Smooth muscle cell (in vitro differentiated cells): ENCODE measurements at regions not wholly inside any gene's neighbourhood (a gene's known extent, or its start where the extent isn't known, plus 50 kb on each side); places are given as distances from the start of the nearest gene placed in this dataset.

Experiments
- DNase-seq: peaks from one replicate; lab custom pipeline; 2025; ENCODE audit not compliant: unreplicated experiment; lab: John Stamatoyannopoulos, UW
- H2AFZ ChIP-seq: fragments of 200-600 bp; sonication (generic); 2 replicates; pipeline ENCODE4 v1.6.0; 2016; ENCODE audit warnings: antibody characterized with exemption, low read depth, mild to moderate bottlenecking
- H3F3A ChIP-seq: fragments of 200-600 bp; sonication (generic); 2 replicates; pipeline ENCODE4 v1.6.0; 2017; ENCODE audit warnings: antibody characterized with exemption, low read depth
- H3K27ac ChIP-seq: fragments of 200-600 bp; sonication (generic); 2 replicates; pipeline ENCODE4 v1.5.1; 2016; ENCODE audit warnings: low read depth, mild to moderate bottlenecking
- H3K27me3 ChIP-seq: fragments of 200-600 bp; sonication (generic); 2 replicates; pipeline ENCODE4 v1.6.1; 2016; ENCODE audit warnings: low read depth, mild to moderate bottlenecking
- H3K36me3 ChIP-seq: fragments of 200-600 bp; sonication (generic); 2 replicates; pipeline ENCODE4 v1.5.1; 2016; ENCODE audit warnings: low read depth
- H3K4me1 ChIP-seq: fragments of 200-600 bp; sonication (generic); 2 replicates; pipeline ENCODE4 v1.5.1; 2016; ENCODE audit warnings: low read depth
- H3K4me2 ChIP-seq: fragments of 200-600 bp; sonication (generic); 2 replicates; pipeline ENCODE4 v1.6.0; 2016; ENCODE audit warnings: mild to moderate bottlenecking
- H3K4me3 ChIP-seq: fragments of 200-600 bp; sonication (generic); 2 replicates; pipeline ENCODE4 v1.5.1; 2016; ENCODE audit warnings: mild to moderate bottlenecking
- H3K79me2 ChIP-seq: fragments of 200-600 bp; sonication (generic); 2 replicates; pipeline ENCODE4 v1.6.0; 2016; ENCODE audit warnings: low read depth, mild to moderate bottlenecking
- H3K9ac ChIP-seq: fragments of 200-600 bp; sonication (generic); 2 replicates; pipeline ENCODE4 v1.6.0; 2016; ENCODE audit warnings: low read depth
- H3K9me3 ChIP-seq: fragments of 200-600 bp; sonication (generic); replicated peaks from 2 replicates; pipeline ENCODE4 v1.5.1; 2016; ENCODE audit warnings: low read depth
- H4K20me1 ChIP-seq: fragments of 200-600 bp; sonication (generic); 2 replicates; pipeline ENCODE4 v1.6.0; 2016; ENCODE audit warnings: low read depth
- WGBS: methylation state at CpG from one replicate; pipeline ENCODE4 v1.1.7; 2016; ENCODE audit warnings: low lambda C conversion rate; 5-methylcytosine and 5-hydroxymethylcytosine counted together
- TF ChIP-seq, protein P1 (sequence below): fragments of 200-600 bp; sonication (generic); IDR thresholded peaks from 2 replicates; pipeline ENCODE4 v1.5.1; 2017; ENCODE audit warnings: borderline replicate concordance, mild to moderate bottlenecking, antibody characterized with exemption; ENCODE audit not compliant: insufficient read depth, poor library complexity, severe bottlenecking

DNA sequence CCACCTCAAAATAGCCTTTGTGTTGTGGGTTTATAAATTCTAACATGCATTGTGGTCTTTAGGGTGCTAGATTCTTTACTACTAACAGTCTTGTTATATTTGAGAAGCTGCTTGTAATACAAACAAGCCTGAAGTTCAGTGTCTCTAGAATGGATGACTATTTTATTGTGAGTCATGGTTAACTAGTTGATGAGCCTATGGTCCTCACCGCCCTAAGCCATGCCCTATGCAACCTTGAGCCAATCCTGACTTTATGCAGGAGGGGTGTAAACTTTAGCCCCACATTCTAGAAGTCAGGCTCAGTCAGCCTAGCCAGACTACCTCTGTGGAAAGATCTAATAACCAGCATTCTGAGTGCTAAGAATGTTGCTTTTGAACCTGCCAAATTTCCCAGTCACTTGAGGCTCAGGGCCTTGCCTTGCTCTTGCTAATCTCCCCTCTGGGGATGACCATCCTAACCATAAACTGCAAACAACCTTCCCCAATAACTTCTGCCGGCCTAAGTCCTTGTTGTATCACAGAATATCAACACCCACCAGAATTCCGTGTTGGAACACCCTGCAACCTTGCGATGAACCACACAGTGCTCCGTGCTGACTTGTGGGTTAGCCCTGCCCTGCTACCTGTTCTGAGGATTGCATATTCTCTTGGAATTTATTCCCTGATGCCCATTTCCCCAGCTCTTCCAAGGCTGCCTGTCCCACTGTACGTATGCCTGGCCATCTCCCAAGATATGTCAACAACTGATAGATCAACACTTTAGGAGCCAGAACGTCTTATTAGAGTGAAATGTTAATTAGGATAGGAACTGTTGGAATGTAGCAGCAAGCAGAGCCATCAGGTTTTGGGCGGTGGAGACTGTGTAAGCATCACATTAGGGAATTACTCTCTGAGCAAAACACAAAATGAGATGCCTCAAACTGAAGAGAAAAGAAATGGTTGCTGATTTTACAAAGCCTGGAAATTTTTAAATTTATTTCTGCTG is 71.7 kb upstream of the CEP85L start:
- H2AFZ ChIP-seq = no peak overlapping the region

DNA sequence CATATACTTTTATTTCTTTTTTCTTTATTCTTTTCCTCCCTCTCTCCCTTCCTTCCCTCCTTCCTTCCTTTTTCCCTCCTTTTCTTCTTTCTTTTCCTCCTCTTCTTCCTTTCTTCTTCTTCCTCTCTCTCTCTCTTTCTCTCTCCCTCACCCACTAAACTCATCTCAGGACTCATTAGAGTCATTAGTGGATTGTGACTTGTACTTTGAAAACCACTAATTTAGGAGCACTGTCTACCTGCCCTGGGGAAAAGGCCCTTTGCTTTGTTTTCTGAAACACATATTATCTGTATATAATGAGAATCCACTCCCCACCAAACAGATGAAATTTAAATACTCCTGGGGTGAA is 68.7 kb upstream of the CEP85L start:
- Histone ChIP-seq H3K27me3 (no peaks in the 10 kb centered on the region), H3K9ac (no peak overlapping the region), H3K79me2 (no peaks in the 10 kb centered on the region), H3K27ac (no peak overlapping the region), H3K4me3 (no peak overlapping the region), H3K4me2 (no peak overlapping the region), H4K20me1 (no peaks in the 10 kb centered on the region), H2AFZ (no peak overlapping the region), H3F3A (no peaks in the 10 kb centered on the region), H3K9me3 (no peaks in the 10 kb centered on the region), H3K36me3 (no peaks in the 10 kb centered on the region), H3K4me1 (no peaks in the 10 kb centered on the region)
- no peak for DNase-seq
- TF ChIP-seq, protein P1, sequence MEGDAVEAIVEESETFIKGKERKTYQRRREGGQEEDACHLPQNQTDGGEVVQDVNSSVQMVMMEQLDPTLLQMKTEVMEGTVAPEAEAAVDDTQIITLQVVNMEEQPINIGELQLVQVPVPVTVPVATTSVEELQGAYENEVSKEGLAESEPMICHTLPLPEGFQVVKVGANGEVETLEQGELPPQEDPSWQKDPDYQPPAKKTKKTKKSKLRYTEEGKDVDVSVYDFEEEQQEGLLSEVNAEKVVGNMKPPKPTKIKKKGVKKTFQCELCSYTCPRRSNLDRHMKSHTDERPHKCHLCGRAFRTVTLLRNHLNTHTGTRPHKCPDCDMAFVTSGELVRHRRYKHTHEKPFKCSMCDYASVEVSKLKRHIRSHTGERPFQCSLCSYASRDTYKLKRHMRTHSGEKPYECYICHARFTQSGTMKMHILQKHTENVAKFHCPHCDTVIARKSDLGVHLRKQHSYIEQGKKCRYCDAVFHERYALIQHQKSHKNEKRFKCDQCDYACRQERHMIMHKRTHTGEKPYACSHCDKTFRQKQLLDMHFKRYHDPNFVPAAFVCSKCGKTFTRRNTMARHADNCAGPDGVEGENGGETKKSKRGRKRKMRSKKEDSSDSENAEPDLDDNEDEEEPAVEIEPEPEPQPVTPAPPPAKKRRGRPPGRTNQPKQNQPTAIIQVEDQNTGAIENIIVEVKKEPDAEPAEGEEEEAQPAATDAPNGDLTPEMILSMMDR = no peak

More for the DNA sequence above, 71.7 kb upstream of the CEP85L start:
- Histone ChIP-seq H3K9ac (no peak overlapping the region), H3K4me2 (no peak overlapping the region), H3K36me3 (no peaks in the 10 kb centered on the region), H3K9me3 (no peaks in the 10 kb centered on the region), H3K27me3 (no peaks in the 10 kb centered on the region), H3K27ac (no peak overlapping the region), H3K4me3 (no peak overlapping the region), H3F3A (no peaks in the 10 kb centered on the region), H3K79me2 (no peaks in the 10 kb centered on the region), H4K20me1 (no peaks in the 10 kb centered on the region), H3K4me1 (no peaks in the 10 kb centered on the region)
- 84% methylated on average over 8 of the region's 8 CpGs for WGBS
- no peak for DNase-seq
- TF ChIP-seq, protein P1 = no peak

DNA sequence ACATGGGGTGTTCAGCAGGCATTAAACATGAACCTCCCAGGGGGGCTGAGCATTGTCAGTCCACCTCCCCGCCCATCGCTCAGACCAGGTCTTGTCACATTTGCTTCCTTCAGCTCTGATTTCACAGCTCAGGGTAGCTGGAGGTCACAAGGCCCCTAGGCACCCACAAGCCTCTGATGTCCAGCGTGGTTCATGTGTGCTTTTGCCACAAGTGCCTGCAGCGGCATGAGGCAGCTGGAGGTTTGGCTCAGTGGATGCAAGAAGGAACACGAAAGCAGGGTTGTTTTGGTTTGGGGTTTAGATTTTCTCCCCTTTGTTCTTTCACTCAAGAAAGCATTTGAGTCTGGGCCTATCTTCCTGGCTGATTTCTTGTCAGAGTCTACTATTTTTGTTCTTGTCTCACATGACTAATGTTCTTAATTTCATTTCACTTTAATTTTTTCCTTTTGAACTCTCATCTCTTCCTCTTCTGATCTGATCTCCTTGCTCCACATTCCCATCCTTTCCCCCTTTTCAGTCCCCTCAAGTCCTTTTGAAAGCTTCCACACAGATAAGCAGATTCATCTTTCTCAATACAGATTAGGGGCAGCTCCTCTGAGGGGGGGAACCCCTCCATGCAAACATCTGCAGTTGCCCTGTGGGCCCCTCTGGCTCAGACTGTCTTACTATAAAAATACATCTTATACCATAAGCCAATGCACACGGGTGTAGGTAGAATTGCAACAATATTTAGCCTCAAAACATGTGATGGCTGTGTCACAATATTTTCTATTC is 68.1 kb upstream of the CEP85L start:
- H3K4me2 ChIP-seq = no peak overlapping the region
- H3K9me3 ChIP-seq = no peaks in the 10 kb centered on the region
- H3K27ac ChIP-seq = no peak overlapping the region
- no peak overlapping the region for H3K4me3 ChIP-seq
- no peaks in the 10 kb centered on the region for H3K36me3 ChIP-seq
- no peak for DNase-seq
- no peaks in the 10 kb centered on the region for H4K20me1 ChIP-seq
- no peak overlapping the region for H2AFZ ChIP-seq
- H3K27me3 ChIP-seq = no peaks in the 10 kb centered on the region
- no peak overlapping the region for H3K9ac ChIP-seq
- 82% methylated on average over 6 of the region's 6 CpGs for WGBS
- TF ChIP-seq, protein P1 = no peak
- no peaks in the 10 kb centered on the region for H3K4me1 ChIP-seq
- no peaks in the 10 kb centered on the region for H3K79me2 ChIP-seq
- H3F3A ChIP-seq = no peaks in the 10 kb centered on the region
